Spleen (tissue), 11 donors: ENCODE measurements at regions not wholly inside any gene's neighbourhood (a gene's known extent, or its start where the extent isn't known, plus 50 kb on each side); places are given as distances from the start of the nearest gene placed in this dataset.

Experiments used
- DNase-seq: peaks from one replicate; pipeline ENCODE4 v3.0.0-alpha.2; 2020
- H3K27ac ChIP-seq, 8 donors: fragments of 200-600 bp; sonication (generic) in 7 of 8; 1 replicate in 4 of 8; 2 replicates in 4 of 8; pipeline versions ENCODE4 v1.5.0 to v1.8.0; 2016 to 2021; ENCODE audit warnings: inconsistent platforms in 4 of 8, mild to moderate bottlenecking in 4 of 8, moderate library complexity in 1 of 8
- H3K27me3 ChIP-seq, 7 donors: fragments of 200-600 bp; sonication (generic) in 6 of 7; replicated peaks in 1 of 7; 1 replicate in 4 of 7; 2 replicates in 3 of 7; pipeline versions ENCODE4 v1.5.0 to v1.8.0; 2016 to 2021; ENCODE audit warnings: inconsistent platforms in 3 of 7, mild to moderate bottlenecking in 1 of 7
- H3K36me3 ChIP-seq, 6 donors: fragments of 200-600 bp; sonication (generic) in 5 of 6; 1 replicate in 4 of 6; 2 replicates in 2 of 6; pipeline versions ENCODE4 v1.5.0 to v1.8.0; 2016 to 2021; ENCODE audit warnings: inconsistent platforms in 2 of 6
- H3K4me1 ChIP-seq, 6 donors: fragments of 200-600 bp; sonication (generic) in 5 of 6; 1 replicate in 3 of 6; 2 replicates in 3 of 6; pipeline versions ENCODE4 v1.5.0 to v1.8.0; 2016 to 2021; ENCODE audit warnings: inconsistent platforms in 3 of 6
- H3K4me3 ChIP-seq, 8 donors: fragments of 200-600 bp; sonication (generic) in 7 of 8; 1 replicate in 4 of 8; 2 replicates in 4 of 8; pipeline versions ENCODE4 v1.5.0 to v1.8.0; 2016 to 2021; ENCODE audit warnings: inconsistent platforms in 4 of 8, mild to moderate bottlenecking in 4 of 8, moderate library complexity in 2 of 8
- H3K9me3 ChIP-seq, 8 donors: fragments of 200-600 bp; sonication (generic) in 7 of 8; 1 replicate in 4 of 8; 2 replicates in 4 of 8; pipeline versions ENCODE4 v1.5.0 to v1.8.0; 2016 to 2021; ENCODE audit warnings: inconsistent platforms in 4 of 8
- POLR2A ChIP-seq, 3 donors: fragments of 450-650 bp; IDR thresholded peaks; one replicate each; pipeline ENCODE4 v1.5.1; 2017; ENCODE audit warnings: antibody characterized with exemption in 3 of 3, mild to moderate bottlenecking in 1 of 3
- POLR2AphosphoS5 ChIP-seq, 3 donors: sonication (generic); formaldehyde crosslinking; IDR thresholded peaks; one replicate each; pipeline ENCODE4 v1.5.1; 2017; ENCODE audit warnings: antibody characterized with exemption in 3 of 3
- WGBS, 5 donors: extraction: QIAGEN DNeasy Blood & Tissue Kit in 3 of 5; methylation state at CpG; one replicate each; pipeline versions ENCODE4 v1.1.5 to v1.1.7; 2013 to 2018; 5-methylcytosine and 5-hydroxymethylcytosine counted together
- intact Hi-C: fragments of 100-400 bp; cut with DNase I; formaldehyde crosslinking; loops from one replicate; pipeline ENCODE4 v1.15.0; 2023; ENCODE audit warnings: low total_unique reads
- TF ChIP-seq, protein P1 (sequence below), 11 experiments: fragments of 200-600 bp in 7 of 11; fragments of 450-650 bp in 4 of 11; sonication (generic) in 4 of 11; IDR thresholded peaks in 8 of 11; conservative IDR thresholded peaks in 3 of 11; 1 replicate in 7 of 11; 2 replicates in 4 of 11; pipeline versions ENCODE4 v1.4.0 to v1.8.0; 2016 to 2021; ENCODE audit warnings: antibody characterized with exemption in 11 of 11, inconsistent platforms in 4 of 11, mild to moderate bottlenecking in 1 of 11
- donor health status: healthy with polysubstance abuse.
- donor health status: DM: no; HTN: no; CAD: no; lungs with moderate emphysema.
- donor health status: DM: no; HTN: no; CAD: no.
- donor health status: Bipolar disorder and iron deficiency.
- donor health status: healthy.
- donor health status: DM: no; HTN: no; CAD: no.
- donor health status: DM: yes; HTN: yes; CAD: no.

DNA sequence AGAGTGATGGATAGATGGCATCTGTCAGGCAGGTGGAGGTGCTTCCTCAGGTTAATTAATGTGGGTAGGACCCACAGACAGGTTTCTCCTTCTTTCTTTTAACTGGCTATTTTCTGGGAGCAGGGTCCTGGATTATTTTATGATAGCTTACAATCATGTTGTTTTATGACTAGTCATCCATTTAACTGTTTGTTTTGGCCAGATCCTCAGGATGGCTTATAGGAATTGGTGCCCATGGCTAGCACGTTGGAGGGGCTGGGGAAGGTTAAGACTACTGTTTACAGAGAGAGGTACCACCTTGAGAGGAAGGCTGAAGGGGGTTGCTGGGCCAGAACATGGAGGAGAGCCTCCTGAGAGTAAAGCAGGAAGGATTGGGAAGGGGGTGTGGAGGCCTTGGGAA lies 78.0 kb upstream of the MGAT5 start:
- TF ChIP-seq, protein P1, sequence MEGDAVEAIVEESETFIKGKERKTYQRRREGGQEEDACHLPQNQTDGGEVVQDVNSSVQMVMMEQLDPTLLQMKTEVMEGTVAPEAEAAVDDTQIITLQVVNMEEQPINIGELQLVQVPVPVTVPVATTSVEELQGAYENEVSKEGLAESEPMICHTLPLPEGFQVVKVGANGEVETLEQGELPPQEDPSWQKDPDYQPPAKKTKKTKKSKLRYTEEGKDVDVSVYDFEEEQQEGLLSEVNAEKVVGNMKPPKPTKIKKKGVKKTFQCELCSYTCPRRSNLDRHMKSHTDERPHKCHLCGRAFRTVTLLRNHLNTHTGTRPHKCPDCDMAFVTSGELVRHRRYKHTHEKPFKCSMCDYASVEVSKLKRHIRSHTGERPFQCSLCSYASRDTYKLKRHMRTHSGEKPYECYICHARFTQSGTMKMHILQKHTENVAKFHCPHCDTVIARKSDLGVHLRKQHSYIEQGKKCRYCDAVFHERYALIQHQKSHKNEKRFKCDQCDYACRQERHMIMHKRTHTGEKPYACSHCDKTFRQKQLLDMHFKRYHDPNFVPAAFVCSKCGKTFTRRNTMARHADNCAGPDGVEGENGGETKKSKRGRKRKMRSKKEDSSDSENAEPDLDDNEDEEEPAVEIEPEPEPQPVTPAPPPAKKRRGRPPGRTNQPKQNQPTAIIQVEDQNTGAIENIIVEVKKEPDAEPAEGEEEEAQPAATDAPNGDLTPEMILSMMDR (IDR thresholded peaks at IDR 0.05 in 8 of 11, conservative IDR thresholded peaks at IDR 0.05 in 3 of 11), result no peak
- TF ChIP-seq POLR2A (IDR thresholded peaks at IDR 0.05), result no peak
- TF ChIP-seq POLR2AphosphoS5 (IDR thresholded peaks at IDR 0.05), result no peak
- WGBS, 5 donors, result 88 to 96% (median 95%) methylated on average over 1 of the region's 1 CpG
- DNase-seq, result no peak
- Histone ChIP-seq H3K36me3 (peaks cover 0 to 4% (median 0%) of the 10 kb centered on the region in 6 donors), H3K4me1 (peaks cover 3 to 97% (median 61%) of the 10 kb centered on the region in 6 donors), H3K27ac (peak overlapping the region in 2 of 8 donors; percentile 32 to 41), H3K4me3 (no peak overlapping the region), H3K27me3 (no peaks in the 10 kb centered on the region), H3K9me3 (no peaks in the 10 kb centered on the region)
- intact Hi-C loops, result no loop called here

DNA sequence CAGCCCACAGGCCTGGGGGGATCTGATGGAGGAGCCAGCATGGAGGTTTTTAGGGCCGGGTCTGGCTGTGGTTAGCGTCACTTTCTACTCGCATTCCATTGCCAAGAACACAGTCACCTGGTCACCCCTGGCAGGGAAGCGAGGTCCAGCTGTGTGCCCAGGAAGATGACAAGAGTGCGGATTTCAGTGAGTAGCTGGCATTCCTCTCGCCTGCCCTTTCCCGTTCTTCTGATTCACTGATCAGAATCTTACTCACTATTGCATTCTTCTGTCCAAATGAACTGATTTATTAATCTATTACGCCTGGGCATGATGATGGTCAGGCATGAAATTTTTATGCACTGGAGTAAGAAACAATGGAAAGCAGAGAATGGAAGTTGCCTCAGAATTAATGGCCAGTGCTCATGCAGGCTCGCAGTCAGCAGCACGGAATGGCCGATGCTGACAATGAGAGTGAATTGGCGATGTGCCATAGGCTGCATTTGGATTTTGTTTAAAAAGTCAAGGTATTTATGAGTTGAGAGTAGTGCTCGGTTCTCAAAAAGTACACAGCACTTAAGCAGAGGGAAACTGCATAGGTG lies 76.4 kb upstream of the MGAT5 start:
- Histone ChIP-seq H3K4me1 (peaks cover 10 to 100% (median 71%) of the 10 kb centered on the region in 6 donors), H3K9me3 (no peaks in the 10 kb centered on the region), H3K27me3 (no peaks in the 10 kb centered on the region), H3K4me3 (no peak overlapping the region), H3K27ac (peak overlapping the region in 3 of 8 donors; percentile 22 to 78 (median 75)), H3K36me3 (peaks cover 0 to 4% (median 0%) of the 10 kb centered on the region in 6 donors)
- DNase-seq, result no peak
- TF ChIP-seq POLR2A (IDR thresholded peaks at IDR 0.05), result no peak
- TF ChIP-seq POLR2AphosphoS5 (IDR thresholded peaks at IDR 0.05), result no peak
- TF ChIP-seq, protein P1 (IDR thresholded peaks at IDR 0.05 in 8 of 11, conservative IDR thresholded peaks at IDR 0.05 in 3 of 11), result no peak
- 85 to 94% (median 88%) methylated on average over 13 of the region's 13 CpGs for WGBS, 5 donors
- intact Hi-C loops, result no loop called here

DNA sequence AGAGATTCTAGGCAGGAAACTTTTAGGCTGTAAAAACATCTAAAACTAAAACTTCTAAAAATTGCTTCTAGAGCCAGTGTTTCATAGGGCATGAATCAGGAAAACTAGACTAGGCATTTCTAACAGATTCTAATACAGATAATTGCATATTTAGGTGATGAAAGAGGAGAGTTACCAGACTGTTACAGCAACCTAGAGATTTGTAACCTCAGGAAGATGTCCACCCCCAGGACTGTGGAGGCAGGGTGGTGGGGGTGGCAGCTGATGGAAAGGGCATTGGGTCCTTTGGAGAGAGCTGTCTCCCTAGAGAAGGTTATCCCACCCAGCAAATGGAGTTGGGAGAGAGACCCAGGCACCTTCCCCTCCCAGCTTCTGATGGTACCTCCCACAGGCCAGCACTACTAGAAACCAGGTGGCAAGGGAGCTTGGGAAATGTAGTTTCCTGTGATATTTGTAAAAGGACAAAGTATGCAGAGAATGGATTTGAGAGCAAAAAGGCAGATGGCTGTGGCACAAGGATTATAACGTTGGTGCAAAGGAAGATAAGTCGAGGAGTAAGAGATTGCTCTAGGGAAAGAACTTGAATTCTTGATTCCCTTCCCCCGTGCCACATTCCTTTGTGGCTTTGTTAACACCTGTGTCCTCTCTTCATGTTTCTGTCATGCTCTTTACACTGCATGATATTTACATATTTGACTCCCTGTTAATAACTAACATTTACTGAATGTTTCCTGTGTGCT lies 75.6 kb upstream of the MGAT5 start:
- no peak for DNase-seq
- Histone ChIP-seq H3K4me1 (peaks cover 8 to 99% (median 64%) of the 10 kb centered on the region in 6 donors), H3K27ac (peak overlapping the region in 4 of 8 donors; percentile 13 to 84 (median 76)), H3K27me3 (no peaks in the 10 kb centered on the region), H3K9me3 (no peaks in the 10 kb centered on the region), H3K36me3 (peaks cover 0 to 4% (median 0%) of the 10 kb centered on the region in 6 donors), H3K4me3 (no peak overlapping the region)
- WGBS, 5 donors, result 74 to 85% (median 79%) methylated on average over 3 of the region's 3 CpGs
- TF ChIP-seq POLR2AphosphoS5 (IDR thresholded peaks at IDR 0.05) (no peak), POLR2A (IDR thresholded peaks at IDR 0.05) (no peak)
- TF ChIP-seq, protein P1 (IDR thresholded peaks at IDR 0.05 in 8 of 11, conservative IDR thresholded peaks at IDR 0.05 in 3 of 11), result no peak
- intact Hi-C loops, result no loop called here

DNA sequence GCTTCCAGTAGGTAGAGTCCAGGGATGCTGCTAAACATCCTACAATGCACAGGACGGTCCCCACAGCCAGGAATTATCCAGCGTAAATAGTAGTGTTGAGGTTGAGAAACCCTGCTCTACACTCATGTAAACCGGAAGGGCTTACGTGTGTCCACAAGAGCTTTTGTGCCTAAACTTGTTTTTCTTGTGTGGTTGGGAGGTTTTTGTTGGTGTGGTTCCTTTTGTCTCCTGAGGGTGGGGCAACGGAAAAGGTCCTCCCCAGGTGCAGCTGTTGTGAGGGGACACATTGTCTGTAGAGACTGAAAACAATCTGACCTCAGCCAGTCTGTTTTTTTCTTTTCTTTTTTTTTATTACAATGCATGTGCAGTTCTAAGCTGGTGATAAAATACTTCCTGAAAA lies 72.7 kb upstream of the MGAT5 start:
- no peaks in the 10 kb centered on the region for H3K9me3 ChIP-seq
- H3K27me3 ChIP-seq, result no peaks in the 10 kb centered on the region
- H3K4me3 ChIP-seq, result peak overlapping the region in 1 of 8 donors; percentile 5
- H3K36me3 ChIP-seq, result peaks cover 0 to 12% (median 0%) of the 10 kb centered on the region in 6 donors
- 28 to 62% (median 55%) methylated on average over 5 of the region's 5 CpGs for WGBS, 5 donors
- peak overlapping the region in 7 of 8 donors; percentile 11 to 84 (median 68) for H3K27ac ChIP-seq
- TF ChIP-seq, protein P1 (IDR thresholded peaks at IDR 0.05 in 8 of 11, conservative IDR thresholded peaks at IDR 0.05 in 3 of 11), result peak in 7 of 11 experiments; percentile 11 to 53 (median 27)
- no peak for TF ChIP-seq POLR2A (IDR thresholded peaks at IDR 0.05)
- peak in 1 of 3 donors; percentile 69 for TF ChIP-seq POLR2AphosphoS5 (IDR thresholded peaks at IDR 0.05)
- intact Hi-C loops, result no loop called here
- no peak for DNase-seq
- peaks cover 8 to 99% (median 61%) of the 10 kb centered on the region in 6 donors for H3K4me1 ChIP-seq
